Activated T-cell treated with anti-CD3 and anti-CD28 coated beads for 48 hours (primary cell): ENCODE measurements at regions not wholly inside any gene's neighbourhood (a gene's known extent, or its start where the extent isn't known, plus 50 kb on each side); places are given as distances from the start of the nearest gene placed in this dataset.
"Not testable (repeated sequence)": the region's sequence is repeated elsewhere in the genome, so short reads cannot be mapped to it uniquely, and the experiment has no call there.

ENCODE experiments used
- DNase-seq: peaks from one replicate; pipeline ENCODE4 v3.0.0-alpha.2; 2020; ENCODE audit warnings: low read depth

DNA sequence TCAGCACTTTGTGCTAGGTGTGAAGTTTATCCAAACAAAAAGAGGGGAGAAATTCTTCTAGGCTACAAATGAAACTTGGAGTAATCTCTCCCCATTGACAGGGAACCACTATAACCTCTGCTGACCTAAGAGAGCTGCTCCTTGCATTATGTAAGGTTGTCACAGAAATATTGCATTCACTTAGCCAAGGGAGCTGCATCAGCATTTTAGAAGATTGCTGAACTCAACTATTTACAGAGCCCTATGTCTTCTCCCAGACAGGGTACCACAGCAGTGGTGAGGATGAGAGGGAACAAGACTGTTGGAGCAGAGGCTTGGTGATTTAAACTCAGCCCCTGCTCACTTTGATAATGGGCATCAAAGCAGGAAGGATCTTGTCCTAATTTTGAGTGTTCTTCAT, 362.0 kb downstream of the TMEM38B start:
- DNase-seq: no peak

- no peak for DNase-seq
These were observed 364.1 kb downstream of the TMEM38B start for GRCh38 chr9:106058460-106058859.

DNA sequence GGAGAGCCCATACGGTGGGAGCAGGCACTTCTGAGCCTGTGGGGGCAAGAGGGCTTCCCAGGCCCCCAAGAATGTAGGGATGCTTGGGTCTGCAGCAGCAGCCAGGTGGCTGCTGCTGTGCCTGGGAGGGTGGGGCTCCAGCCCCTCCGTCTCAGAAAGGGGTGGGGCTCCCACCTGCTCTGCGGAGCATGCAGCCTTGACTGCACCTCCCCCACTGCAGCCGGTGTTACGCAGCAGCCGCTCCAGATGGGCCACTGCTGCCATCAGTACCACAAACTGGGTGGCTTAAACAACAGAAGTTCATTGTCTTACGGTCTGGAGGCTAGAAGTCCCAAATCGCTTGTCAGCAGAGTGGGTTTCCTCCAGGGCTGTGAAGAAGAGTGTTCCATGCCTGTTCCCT, 365.5 kb downstream of the TMEM38B start:
- no peak for DNase-seq

DNA sequence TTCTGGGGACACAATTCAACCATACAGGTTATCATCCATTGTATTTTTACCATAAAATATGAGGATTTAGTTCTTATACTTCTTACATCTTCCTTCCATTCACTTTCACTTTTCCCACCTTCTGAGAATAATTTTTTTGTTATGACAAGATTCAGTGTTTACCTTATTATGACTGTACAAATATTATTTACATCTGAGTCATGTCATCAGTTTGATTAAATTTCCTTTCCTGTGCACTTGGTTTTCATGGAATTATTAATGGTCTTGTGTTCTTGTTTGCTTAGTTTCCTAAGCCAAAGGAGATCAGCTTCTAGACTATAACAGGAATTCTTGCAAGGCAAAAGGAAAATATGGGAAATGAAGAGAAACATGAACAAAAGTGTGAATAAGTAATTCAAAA, 366.5 kb downstream of the TMEM38B start:
- no peak for DNase-seq

- no peak for DNase-seq
These were observed 367.9 kb downstream of the TMEM38B start for GRCh38 chr9:106062250-106062649.

- DNase-seq: no peak
These were observed 370.8 kb downstream of the TMEM38B start for GRCh38 chr9:106065136-106065535.

DNA sequence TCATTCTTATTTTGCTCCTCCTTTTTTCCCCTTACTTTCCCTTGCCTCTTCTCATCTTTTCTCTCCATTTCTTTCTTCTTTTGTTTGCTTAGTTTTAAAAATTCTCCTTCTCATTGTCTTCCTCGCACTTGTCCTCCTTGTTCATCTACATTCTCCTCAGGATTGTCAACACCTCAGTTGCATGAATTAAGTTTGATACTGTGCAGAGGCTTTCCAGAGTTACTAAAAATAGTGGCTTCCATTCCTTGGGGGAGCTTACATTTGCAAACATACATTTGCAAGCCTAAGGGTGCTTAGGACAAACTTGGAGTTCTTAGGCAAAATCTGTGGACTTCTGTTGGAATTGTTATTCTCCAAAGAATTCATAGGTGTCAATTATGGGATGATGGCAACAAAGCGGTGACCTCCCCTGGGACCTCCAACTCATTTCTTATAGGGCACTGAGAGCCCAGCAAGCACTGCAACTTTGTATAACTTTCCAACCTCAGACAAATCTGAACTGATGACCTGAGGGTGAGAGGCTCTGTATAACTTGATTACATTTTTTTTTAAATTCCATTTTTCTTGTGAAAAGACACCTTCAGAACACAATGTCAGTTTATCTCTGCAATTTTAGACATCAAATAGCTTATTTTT, 371.4 kb downstream of the TMEM38B start:
- no peak for DNase-seq

- DNase-seq: no peak
These were observed 372.7 kb downstream of the TMEM38B start for GRCh38 chr9:106066940-106067524.

DNA sequence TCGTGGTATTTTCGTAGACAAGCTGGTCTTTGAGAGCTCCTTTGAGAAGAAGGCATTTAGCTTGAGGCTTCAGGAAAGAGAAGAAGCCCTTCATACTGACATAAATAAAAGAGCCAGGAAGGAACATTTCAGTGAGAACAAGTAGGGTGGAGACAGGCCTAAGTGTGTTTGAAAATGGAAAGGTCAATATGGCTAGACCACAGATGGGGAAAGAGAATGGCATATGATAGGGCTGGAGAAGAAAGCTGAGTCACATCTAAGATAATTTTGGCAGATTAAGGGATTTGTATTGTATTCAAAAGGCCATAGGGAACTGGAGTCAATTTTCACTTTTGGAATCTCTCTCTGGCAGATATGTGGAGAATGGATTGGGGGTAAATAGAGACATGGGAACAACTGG, 374.9 kb downstream of the TMEM38B start:
- no peak for DNase-seq

DNA sequence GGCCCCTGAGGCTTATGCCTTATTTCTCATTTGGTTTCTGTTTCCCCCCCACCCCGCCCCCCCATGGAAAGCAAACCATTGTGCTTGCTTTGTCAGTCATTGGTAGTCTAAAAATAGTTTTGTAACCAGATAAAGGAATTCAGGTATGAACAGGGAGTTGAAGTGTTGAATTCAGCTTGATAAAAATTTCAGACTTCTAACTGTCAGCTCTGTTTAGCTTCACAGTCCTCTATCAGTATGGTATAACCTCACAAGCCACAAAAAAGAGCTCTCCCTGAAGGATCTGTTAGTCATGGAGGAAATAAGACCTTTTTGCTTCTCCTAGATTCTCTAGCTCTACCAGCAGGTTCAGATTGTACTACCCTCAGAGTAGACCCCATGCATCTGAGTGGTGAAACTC, 378.1 kb downstream of the TMEM38B start:
- no peak for DNase-seq

GRCh38 chr9:106074006-106074405, 379.7 kb downstream of the TMEM38B start:
- DNase-seq: no peak

GRCh38 chr9:106075236-106075959, 381.1 kb downstream of the TMEM38B start:
- no peak for DNase-seq

GRCh38 chr9:106075960-106076327, 381.6 kb downstream of the TMEM38B start:
- no peak for DNase-seq

GRCh38 chr9:106076711-106077110, 382.4 kb downstream of the TMEM38B start:
- DNase-seq: no peak

DNA sequence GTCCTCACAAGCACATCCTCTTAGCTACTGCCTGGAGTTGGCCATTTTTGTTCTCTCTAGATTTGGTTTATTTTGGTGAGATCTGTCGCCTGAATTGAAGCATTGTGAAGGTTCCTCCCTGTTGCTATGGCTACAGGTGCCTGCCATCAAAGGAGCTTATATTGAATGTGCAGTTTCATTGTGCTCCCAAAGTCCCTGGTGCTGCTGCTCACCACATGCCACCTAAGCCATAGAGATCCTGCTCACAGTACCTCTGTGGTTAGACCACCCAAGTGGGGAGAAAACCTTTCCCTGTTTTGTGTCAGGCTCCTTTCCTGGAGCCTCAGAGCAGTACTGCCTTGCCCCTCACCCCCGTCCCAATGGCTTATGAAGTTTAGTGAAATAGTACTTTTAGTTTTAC, 383.4 kb downstream of the TMEM38B start:
- DNase-seq: no peak

GRCh38 chr9:106082621-106083020, 388.3 kb downstream of the TMEM38B start:
- no peak for DNase-seq

DNA sequence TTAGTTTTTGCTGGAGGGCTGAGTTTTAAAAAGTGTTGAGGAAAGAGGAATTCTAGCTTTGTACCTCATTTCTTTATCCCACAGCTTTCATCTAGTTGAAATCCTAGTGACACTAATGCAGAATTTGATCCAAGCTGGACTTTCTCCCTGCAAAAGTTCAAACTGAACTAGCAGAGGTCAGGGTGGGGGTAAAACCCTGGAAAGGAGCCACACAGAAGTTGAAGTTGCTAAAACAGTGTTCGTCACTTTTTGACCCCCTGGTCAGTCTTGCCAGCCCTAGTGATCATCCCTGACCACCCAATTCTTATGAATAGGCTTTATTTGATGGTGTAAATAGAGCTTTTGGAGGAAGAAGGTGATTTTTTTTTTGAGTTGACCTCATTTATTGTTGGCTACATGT, 390.4 kb downstream of the TMEM38B start:
- no peak for DNase-seq

DNA sequence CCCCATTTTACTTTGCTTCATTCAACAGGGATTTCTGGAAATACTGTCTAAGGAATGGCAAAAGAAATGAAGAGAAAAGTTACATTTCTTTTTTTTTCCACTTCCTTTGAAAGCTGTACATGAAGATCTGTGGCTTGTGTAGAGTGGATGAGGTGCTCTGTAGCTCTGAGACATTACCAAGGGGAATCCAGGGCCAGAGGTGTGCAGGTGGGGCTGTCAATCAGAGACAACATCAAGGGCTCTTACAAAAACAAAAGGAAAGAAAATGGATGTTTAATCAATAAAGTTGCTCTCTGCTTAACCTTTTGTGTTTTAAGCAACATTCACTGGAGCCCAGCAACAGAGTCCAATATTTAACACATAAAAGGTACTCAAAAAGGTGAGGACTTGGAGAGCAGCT, 391.1 kb downstream of the TMEM38B start:
- DNase-seq: no peak

DNA sequence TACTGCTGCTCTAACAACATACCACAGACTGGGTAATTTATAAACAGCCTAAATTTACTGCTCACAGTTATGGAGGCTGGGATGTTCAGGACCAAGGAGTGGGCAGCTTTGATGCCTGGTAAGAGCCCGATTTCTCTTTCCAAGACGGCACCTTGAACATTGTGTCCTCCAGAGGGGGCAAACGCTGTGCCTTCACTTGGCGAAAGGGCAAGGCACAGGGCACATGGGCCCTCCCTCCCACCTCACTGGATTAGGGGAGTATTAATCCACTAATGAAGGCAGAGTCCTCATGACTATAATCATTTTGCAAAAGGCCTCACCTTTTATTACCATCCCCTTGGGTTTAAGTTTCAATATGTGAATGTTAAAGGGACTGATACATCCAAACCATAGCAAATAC, 397.7 kb downstream of the TMEM38B start:
- DNase-seq: no peak

- no peak for DNase-seq
These were observed 408.5 kb downstream of the TMEM38B start for GRCh38 chr9:106102821-106103220.

- no peak for DNase-seq
These were observed 410.5 kb downstream of the TMEM38B start for GRCh38 chr9:106104887-106105286.

DNA sequence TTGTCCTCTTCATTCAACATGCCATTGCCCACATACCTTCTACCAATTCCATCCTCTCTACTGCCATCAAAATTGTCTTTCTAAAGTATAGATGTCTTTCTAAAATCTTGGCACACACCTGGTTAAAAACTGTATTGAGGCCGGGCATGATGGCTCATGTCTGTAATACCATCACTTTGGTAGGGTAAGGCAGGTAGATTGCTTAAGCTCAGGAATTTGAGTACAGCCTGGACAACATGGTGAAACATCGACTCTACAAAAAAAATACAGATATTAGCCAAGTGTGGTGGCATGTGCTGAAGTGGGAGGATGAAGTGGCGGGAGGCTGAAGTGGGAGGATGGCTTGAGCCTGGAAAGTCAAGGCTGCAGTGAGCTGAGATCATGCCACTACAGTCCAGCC, 412.1 kb downstream of the TMEM38B start:
- DNase-seq: no peak

GRCh38 chr9:106107716-106108115, 413.4 kb downstream of the TMEM38B start:
- no peak for DNase-seq

DNA sequence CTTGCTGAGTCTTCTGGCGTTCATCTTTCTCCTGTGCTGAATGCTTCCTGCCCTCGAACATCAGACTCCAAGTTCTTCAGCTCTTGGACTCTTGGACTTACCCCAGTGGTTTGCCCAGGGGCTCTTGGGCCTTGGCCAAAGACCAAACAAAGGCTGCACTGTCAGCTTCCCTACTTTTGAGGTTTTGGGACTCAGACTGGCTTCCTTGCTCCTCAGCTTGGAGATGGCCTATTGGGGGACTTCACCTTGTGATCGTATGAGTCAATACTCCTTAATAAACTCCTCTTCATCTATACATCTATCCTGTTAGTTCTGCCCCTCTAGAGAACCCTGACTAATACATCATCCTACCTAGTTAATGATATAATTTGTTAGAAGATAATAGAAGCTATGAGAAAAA, 415.4 kb downstream of the TMEM38B start:
- DNase-seq: not testable (repeated sequence)
